Endodermal cell (in vitro differentiated cells): ENCODE measurements at regions not wholly inside any gene's neighbourhood (a gene's known extent, or its start where the extent isn't known, plus 50 kb on each side); places are given as distances from the start of the nearest gene placed in this dataset.

Source experiments
- DNase-seq: peaks from one replicate; pipeline ENCODE4 v3.0.0-alpha.2; 2017
- H3K27ac ChIP-seq: 2 replicates; pipeline ENCODE4 v1.5.1; 2013; ENCODE audit warnings: mild to moderate bottlenecking, low read depth, low read length, moderate library complexity
- H3K27me3 ChIP-seq: 2 replicates; pipeline ENCODE4 v1.6.1; 2013; ENCODE audit warnings: mild to moderate bottlenecking, low read length, moderate library complexity; ENCODE audit not compliant: insufficient read depth, control insufficient read depth, poor library complexity, severe bottlenecking
- H3K36me3 ChIP-seq: 2 replicates; pipeline ENCODE4 v1.7.0; 2013; ENCODE audit warnings: mild to moderate bottlenecking, low read length, moderate library complexity; ENCODE audit not compliant: control insufficient read depth, insufficient read depth
- H3K4me1 ChIP-seq: one replicate; pipeline ENCODE4 v1.7.0; 2013; ENCODE audit warnings: low read length; ENCODE audit not compliant: control insufficient read depth, insufficient read depth
- H3K4me3 ChIP-seq: 2 replicates; pipeline ENCODE4 v1.5.1; 2013; ENCODE audit warnings: mild to moderate bottlenecking, low read length, moderate library complexity
- H3K9ac ChIP-seq: 2 replicates; pipeline ENCODE4 v1.6.1; 2013; ENCODE audit warnings: mild to moderate bottlenecking, low read length, moderate library complexity; ENCODE audit not compliant: poor library complexity, severe bottlenecking; ENCODE audit errors: extremely low read depth
- H3K9me3 ChIP-seq: 2 replicates; pipeline ENCODE4 v1.6.1; 2013; ENCODE audit warnings: mild to moderate bottlenecking, low read length, moderate library complexity; ENCODE audit not compliant: control insufficient read depth
- H3K27ac Mint-ChIP-seq: 2 replicates; pipeline ENCODE4 v1.8.0; 2020; ENCODE audit warnings: mixed read lengths
- H3K27me3 Mint-ChIP-seq: 2 replicates; pipeline ENCODE4 v1.8.0; 2021; ENCODE audit warnings: mild to moderate bottlenecking, mixed read lengths; ENCODE audit not compliant: insufficient read depth
- H3K36me3 Mint-ChIP-seq: 2 replicates; pipeline ENCODE4 v1.8.0; 2020; ENCODE audit warnings: low read depth, mixed read lengths
- H3K4me1 Mint-ChIP-seq: 2 replicates; pipeline ENCODE4 v1.8.0; 2020; ENCODE audit warnings: mixed read lengths
- H3K4me3 Mint-ChIP-seq: 2 replicates; pipeline ENCODE4 v1.8.0; 2020; ENCODE audit warnings: mild to moderate bottlenecking, moderate library complexity, mixed read lengths
- H3K9me3 Mint-ChIP-seq: 2 replicates; pipeline ENCODE4 v1.8.0; 2020; ENCODE audit warnings: mild to moderate bottlenecking, mixed read lengths
- CTCF ChIP-seq: fragments of 200-600 bp; sonication (generic); conservative IDR thresholded peaks from 2 replicates; pipeline ENCODE4 v1.5.0; 2021; ENCODE audit warnings: antibody characterized with exemption, mild to moderate bottlenecking
- WGBS, 2 experiments: methylation state at CpG; one replicate each; pipeline versions ENCODE4 v1.1.5 to v1.1.7; 2013; ENCODE audit warnings: missing lambda C conversion rate in 2 of 2, mixed read lengths in 1 of 2; ENCODE audit not compliant: insufficient coverage in 1 of 2, insufficient read length in 1 of 2; 5-methylcytosine and 5-hydroxymethylcytosine counted together

GRCh38 chr9:135016037-135016640 lies 71.3 kb upstream of the OLFM1 start:
- no peaks in the 10 kb centered on the region for H3K36me3 ChIP-seq
- no peaks in the 10 kb centered on the region for H3K27me3 ChIP-seq
- H3K9ac ChIP-seq = no peak overlapping the region
- H3K9me3 ChIP-seq = no peaks in the 10 kb centered on the region
- no peak overlapping the region for H3K4me3 Mint-ChIP-seq
- H3K27ac Mint-ChIP-seq = no peak overlapping the region
- 93 to 95% methylated on average over 11 to 13 of the region's 14 CpGs for WGBS, 2 experiments
- H3K4me1 ChIP-seq = no peaks in the 10 kb centered on the region
- H3K36me3 Mint-ChIP-seq = no peaks in the 10 kb centered on the region
- H3K4me1 Mint-ChIP-seq = no peaks in the 10 kb centered on the region
- no peak overlapping the region for H3K4me3 ChIP-seq
- H3K27me3 Mint-ChIP-seq = peaks cover 5% of the 10 kb centered on the region
- no peak for TF ChIP-seq CTCF
- no peaks in the 10 kb centered on the region for H3K9me3 Mint-ChIP-seq
- no peak overlapping the region for H3K27ac ChIP-seq
- DNase-seq = no peak

GRCh38 chr9:135016876-135017275 lies 70.6 kb upstream of the OLFM1 start:
- TF ChIP-seq CTCF = no peak
- Mint-ChIP-seq H3K9me3 (no peaks in the 10 kb centered on the region), H3K36me3 (no peaks in the 10 kb centered on the region), H3K27me3 (peaks cover 5% of the 10 kb centered on the region), H3K4me1 (no peaks in the 10 kb centered on the region), H3K4me3 (no peak overlapping the region), H3K27ac (no peak overlapping the region)
- Histone ChIP-seq H3K27me3 (no peaks in the 10 kb centered on the region), H3K36me3 (no peaks in the 10 kb centered on the region), H3K4me3 (no peak overlapping the region), H3K27ac (no peak overlapping the region), H3K9ac (no peak overlapping the region), H3K4me1 (no peaks in the 10 kb centered on the region), H3K9me3 (no peaks in the 10 kb centered on the region)
- DNase-seq = no peak
- WGBS, 2 experiments = 88 to 95% methylated on average over 5 to 10 of the region's 10 CpGs

GRCh38 chr9:135017899-135018298 lies 69.6 kb upstream of the OLFM1 start:
- H3K36me3 ChIP-seq = no peaks in the 10 kb centered on the region
- no peak overlapping the region for H3K27ac ChIP-seq
- H3K4me1 ChIP-seq = no peaks in the 10 kb centered on the region
- Mint-ChIP-seq H3K27me3 (peaks cover 5% of the 10 kb centered on the region), H3K36me3 (no peaks in the 10 kb centered on the region), H3K9me3 (no peaks in the 10 kb centered on the region), H3K4me1 (no peaks in the 10 kb centered on the region), H3K27ac (no peak overlapping the region), H3K4me3 (no peak overlapping the region)
- no peaks in the 10 kb centered on the region for H3K9me3 ChIP-seq
- H3K4me3 ChIP-seq = no peak overlapping the region
- TF ChIP-seq CTCF = no peak
- 89 to 100% methylated on average over 1 to 4 of the region's 4 CpGs for WGBS, 2 experiments
- no peak overlapping the region for H3K9ac ChIP-seq
- no peaks in the 10 kb centered on the region for H3K27me3 ChIP-seq
- DNase-seq = no peak
